ENCODE measurements at regions not wholly inside any gene's neighbourhood (a gene's known extent, or its start where the extent isn't known, plus 50 kb on each side); places are given as distances from the start of the nearest gene placed in this dataset.
"Not testable (repeated sequence)": the region's sequence is repeated elsewhere in the genome, so short reads cannot be mapped to it uniquely, and the experiment has no call there.

DNA sequence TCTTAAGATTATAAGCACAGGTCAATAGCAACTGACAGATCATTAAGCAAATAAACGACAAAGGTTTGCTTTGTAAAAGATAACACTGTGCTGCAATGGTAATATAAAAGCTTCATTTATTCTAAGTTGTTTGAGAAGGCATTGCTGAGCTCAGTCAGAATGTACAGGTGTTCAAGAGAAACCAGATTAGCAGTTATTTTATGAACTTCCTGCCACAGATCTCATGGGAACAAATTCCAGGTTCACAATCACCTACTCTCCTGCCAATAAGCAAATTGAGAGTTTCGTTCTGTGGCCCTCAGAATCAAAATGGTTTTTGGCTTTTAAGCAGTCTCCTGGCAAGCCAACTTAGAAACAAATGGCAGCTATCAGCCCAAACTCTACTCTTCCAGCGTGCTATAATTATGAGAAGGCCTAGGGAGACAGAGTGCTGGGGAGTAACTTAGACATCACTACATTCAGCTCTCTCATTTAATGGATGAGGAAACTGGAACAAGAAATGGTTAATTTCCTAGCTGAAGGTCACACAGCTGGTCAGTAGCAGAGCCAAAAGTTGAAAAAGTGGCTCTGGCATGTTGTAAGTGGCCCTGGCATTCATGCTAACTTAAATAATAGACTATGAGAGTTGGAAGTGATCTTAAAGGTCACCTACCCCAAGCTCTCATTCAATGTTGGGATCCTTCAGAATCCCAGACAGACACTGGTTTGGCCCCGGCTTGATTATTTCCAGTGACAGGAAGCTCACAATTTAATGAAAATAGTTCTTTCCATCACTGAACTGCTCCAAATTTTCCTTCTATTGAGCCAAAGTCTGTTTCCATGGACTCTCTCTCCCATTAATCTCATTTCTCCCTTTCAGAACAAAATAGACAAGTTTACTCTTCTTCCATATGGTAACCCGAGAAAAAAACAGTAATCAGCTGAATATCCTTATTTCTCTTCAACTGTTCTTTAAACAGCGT is 82.6 kb upstream of the EDEM3 start:
- H3K27ac ChIP-seq: no peak overlapping the region
- DNase-seq (ENCODE audit: low spot score): no peak
- TF ChIP-seq, protein P1, sequence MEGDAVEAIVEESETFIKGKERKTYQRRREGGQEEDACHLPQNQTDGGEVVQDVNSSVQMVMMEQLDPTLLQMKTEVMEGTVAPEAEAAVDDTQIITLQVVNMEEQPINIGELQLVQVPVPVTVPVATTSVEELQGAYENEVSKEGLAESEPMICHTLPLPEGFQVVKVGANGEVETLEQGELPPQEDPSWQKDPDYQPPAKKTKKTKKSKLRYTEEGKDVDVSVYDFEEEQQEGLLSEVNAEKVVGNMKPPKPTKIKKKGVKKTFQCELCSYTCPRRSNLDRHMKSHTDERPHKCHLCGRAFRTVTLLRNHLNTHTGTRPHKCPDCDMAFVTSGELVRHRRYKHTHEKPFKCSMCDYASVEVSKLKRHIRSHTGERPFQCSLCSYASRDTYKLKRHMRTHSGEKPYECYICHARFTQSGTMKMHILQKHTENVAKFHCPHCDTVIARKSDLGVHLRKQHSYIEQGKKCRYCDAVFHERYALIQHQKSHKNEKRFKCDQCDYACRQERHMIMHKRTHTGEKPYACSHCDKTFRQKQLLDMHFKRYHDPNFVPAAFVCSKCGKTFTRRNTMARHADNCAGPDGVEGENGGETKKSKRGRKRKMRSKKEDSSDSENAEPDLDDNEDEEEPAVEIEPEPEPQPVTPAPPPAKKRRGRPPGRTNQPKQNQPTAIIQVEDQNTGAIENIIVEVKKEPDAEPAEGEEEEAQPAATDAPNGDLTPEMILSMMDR (conservative IDR thresholded peaks at IDR 0.05; ENCODE audit: low read depth): no peak
- ChIA-PET POLR2A (ENCODE audit: low non-redundant PET) (no interaction called here), CTCF (no interaction called here)

DNA sequence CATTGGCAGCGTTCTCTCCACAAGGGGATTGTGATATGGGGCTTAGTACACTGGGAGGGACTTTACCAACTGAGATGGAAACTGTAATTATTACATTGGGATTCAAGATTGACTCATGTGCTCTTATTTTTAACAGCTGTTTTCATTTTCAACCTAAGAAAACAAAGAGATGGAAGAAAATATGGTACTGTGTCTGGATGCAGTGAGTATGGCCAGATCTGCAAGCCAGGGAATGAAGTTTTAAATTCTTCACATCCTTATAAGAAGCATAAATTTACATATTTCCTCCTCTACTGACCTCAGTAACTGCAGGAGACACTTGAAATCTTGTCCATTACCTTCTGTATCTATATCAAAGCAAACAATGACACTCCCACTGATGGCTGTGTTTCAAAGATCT is 81.5 kb upstream of the EDEM3 start:
- ChIA-PET POLR2A (ENCODE audit: low non-redundant PET) (no interaction called here), CTCF (interaction anchor here (0.7 kb wide), 1 partner anchor 123 kb away, joined by 3 read pairs; no protein-coding TSS in a partner anchor)
- TF ChIP-seq, protein P1 (conservative IDR thresholded peaks at IDR 0.05; ENCODE audit: low read depth): no peak
- H3K27ac ChIP-seq: no peak overlapping the region
- no peak for DNase-seq (ENCODE audit: low spot score)

DNA sequence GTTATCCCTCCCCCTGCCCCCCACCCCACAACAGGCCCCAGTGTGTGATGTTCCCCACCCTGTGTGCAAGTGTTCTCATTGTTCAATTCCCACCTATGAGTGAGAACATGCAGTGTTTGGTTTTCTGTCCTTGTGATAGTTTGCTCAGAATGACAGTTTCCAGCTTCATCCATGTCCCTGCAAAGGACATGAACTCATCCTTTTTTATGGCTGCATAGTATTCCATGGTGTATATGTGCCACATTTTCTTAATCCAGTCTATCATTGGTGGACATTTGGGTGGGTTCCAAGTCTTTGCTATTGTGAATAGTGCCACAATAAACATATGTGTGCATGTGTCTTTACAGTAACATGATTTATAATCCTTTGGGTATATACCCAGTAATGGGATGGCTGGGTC is 79.3 kb upstream of the EDEM3 start:
- POLR2A ChIA-PET (ENCODE audit: low non-redundant PET); DNase-seq (ENCODE audit: low spot score); H3K27ac ChIP-seq: not testable (repeated sequence)
- CTCF ChIA-PET: interaction anchor here (0.7 kb wide), 1 partner anchor 86 kb away, joined by 4 read pairs; no protein-coding TSS in a partner anchor

DNA sequence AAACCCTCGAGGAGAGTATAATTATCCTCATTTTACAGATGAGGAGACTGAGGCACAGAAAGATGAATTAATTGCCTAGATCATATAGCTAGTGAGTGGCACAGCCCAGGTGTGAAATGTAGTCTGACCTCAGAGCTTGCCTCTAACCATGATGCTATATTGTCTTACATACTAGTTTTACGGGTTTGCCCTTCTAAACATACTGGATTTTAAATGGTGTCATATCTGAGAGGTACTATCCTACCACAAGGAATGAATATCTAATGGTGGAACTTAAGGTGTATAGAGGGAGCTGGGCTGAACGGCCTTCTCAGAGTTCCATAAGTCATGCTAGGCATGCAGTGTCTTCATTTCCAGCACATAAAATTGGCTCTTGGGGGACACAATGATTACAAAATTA is 77.9 kb upstream of the EDEM3 start:
- CTCF ChIA-PET: interaction anchor here (1.1 kb wide), 1 partner anchor 72 kb away, joined by 3 read pairs; no protein-coding TSS in a partner anchor
- DNase-seq (ENCODE audit: low spot score): no peak
- H3K27ac ChIP-seq: no peak overlapping the region
- TF ChIP-seq, protein P1 (conservative IDR thresholded peaks at IDR 0.05; ENCODE audit: low read depth): no peak
- POLR2A ChIA-PET (ENCODE audit: low non-redundant PET): no interaction called here

DNA sequence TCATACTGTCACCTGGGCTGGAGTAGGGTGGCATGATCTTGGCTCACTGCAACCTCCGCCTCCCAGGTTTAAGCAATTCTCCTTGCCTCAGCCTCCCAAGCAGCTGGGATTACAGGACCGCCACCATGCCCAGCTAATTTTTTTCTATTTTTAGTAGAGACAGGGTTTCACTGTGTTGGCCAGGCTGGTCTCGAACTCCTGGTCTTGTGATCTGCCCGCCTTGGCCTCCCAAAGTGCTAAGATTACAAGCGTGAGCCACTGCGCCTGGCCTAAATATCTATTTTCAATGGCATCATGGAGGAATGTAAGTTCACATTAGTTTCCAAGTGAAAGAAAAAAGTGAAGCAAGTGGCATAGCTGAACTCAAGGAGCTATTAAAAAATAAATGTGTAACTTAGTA is 74.8 kb upstream of the EDEM3 start:
- H3K27ac ChIP-seq; DNase-seq (ENCODE audit: low spot score); POLR2A ChIA-PET (ENCODE audit: low non-redundant PET); CTCF ChIA-PET: not testable (repeated sequence)

DNA sequence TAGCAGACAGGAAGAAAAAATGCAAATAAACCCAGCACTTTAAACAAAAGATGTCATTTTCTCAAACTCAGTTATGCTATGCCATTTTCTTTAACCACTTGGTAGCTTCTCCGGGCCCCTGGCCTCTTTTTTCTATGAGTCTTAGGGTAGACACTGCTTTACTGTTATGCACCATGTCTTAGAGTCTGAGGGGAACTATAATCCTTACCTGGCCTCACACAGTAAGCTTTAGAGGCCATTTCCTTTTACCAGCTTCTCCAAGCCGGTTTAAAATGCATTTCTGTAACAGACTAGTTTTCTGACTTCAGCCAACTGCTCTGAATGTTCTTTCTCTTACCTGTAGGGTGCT is 73.7 kb upstream of the EDEM3 start:
- POLR2A ChIA-PET (ENCODE audit: low non-redundant PET): no interaction called here
- CTCF ChIA-PET: interaction anchor here (0.6 to 1.4 kb wide), 2 partner anchors 12 to 35 kb away, joined by 3 read pairs; no protein-coding TSS in a partner anchor
- no peak for DNase-seq (ENCODE audit: low spot score)
- H3K27ac ChIP-seq: no peak overlapping the region
- TF ChIP-seq, protein P1 (conservative IDR thresholded peaks at IDR 0.05; ENCODE audit: low read depth): no peak

DNA sequence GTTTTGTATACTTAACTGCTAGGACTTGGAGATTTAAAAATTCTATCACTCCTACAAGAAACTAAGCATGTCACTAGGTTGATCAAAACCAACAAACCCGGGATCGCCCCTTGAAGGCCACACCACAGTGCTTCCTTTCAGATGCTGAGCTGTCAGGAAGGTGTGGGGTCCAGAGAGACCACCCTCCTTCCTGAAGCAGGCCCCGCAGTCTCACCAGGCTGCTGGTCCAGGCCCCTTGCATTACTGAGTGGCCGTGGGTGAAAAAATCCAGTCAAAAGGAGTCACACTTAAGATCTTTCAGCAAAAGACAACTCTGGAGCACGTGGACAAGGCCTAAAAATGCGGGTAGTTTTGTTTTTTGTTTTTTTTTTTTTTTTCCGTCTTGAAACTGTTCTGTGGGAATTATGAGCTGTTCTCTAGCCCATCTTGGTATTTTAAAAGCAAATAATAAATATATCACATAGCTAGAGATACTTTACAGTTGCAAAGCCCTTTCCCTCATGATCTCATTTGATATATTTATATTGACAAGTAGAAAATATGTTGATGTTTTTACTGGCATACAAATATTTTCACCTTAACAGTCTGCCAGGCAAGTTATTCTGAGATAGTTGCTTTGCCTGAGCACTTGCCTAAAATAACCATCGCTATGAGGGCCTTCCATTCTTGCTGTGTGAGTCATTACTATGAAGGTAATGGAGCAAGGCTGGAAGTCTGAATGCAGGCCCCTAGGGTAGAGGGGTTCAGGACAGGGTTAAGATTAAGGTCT is 73.1 kb upstream of the EDEM3 start:
- CTCF ChIA-PET: interaction anchor here (0.6 to 1.4 kb wide), 3 partner anchors 12 to 73 kb away, joined by 3 read pairs; no protein-coding TSS in a partner anchor
- DNase-seq (ENCODE audit: low spot score): peak; percentile 66
- TF ChIP-seq, protein P1 (conservative IDR thresholded peaks at IDR 0.05; ENCODE audit: low read depth): no peak
- POLR2A ChIA-PET (ENCODE audit: low non-redundant PET): no interaction called here
- no peak overlapping the region for H3K27ac ChIP-seq
